NCI-H2107 treated with DMSO at 0.1 percent for 48 hours (cell line): ENCODE measurements at regions not wholly inside any gene's neighbourhood (a gene's known extent, or its start where the extent isn't known, plus 50 kb on each side); places are given as distances from the start of the nearest gene placed in this dataset.
A peak's percentile ranks its signal among the peaks of the same experiment; 100 is the strongest.
"Not testable (repeated sequence)": the region's sequence is repeated elsewhere in the genome, so short reads cannot be mapped to it uniquely, and the experiment has no call there.

Experiments
- DNase-seq: peaks from one replicate; lab custom pipeline; 2025; ENCODE audit not compliant: unreplicated experiment; lab: John Stamatoyannopoulos, UW

DNA sequence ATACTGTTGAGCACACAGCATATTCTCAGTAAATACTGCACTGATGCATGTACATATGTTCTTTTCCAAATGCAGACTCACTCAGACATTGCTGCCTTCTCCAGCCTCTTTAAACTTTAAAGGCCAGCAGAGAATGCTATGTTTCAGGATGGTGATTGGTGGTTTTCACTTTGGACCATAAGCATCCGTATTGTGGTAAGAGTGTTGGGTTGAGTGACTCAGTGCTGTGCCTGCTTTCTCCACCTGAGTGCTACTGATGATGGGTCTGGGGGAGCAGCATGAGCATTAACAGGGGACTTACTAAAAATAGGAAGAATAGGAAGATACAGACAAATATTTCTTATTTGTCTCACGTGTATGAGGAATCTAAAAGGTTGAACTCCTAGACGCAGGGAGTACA, 56.3 kb upstream of the ZNF92 start:
- no peak for DNase-seq

DNA sequence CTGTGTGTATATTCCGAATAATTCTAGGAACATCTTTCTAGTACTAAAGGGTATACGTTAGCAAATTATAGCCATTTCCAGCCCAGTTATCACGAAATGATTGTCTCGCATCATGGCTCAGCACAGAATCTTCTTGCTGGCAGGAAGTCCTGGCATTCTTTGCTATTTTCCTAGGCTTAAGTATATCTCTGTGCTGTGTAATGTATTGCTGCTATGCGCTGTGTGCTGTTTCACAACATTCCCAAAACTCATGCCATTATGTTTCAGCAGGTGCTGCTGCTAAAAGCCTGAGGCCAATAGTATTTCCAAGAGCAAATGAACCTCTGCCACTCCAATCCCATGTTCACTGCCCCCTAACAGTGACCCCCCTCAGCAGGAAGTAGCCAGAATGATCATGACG, 62.9 kb upstream of the ZNF92 start:
- no peak for DNase-seq

DNA sequence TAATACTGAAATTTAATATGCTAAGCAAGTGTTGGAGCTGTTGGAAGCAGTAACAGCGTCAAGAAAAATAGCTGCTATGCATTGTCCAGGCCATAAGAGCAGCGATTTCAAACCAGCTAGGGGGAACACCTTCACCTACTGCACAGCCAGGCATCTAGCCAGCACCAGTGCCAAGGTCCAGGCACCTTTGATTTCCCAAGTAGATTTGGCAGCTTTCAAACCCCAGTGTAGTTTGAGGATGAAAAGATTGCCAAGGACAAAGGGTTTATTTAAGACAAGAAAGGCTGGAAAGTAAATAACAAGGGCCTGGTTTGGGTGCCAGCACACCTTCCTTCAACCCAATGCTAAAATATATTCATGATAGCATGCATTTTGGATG, 65.4 kb upstream of the ZNF92 start:
- DNase-seq, result no peak

DNA sequence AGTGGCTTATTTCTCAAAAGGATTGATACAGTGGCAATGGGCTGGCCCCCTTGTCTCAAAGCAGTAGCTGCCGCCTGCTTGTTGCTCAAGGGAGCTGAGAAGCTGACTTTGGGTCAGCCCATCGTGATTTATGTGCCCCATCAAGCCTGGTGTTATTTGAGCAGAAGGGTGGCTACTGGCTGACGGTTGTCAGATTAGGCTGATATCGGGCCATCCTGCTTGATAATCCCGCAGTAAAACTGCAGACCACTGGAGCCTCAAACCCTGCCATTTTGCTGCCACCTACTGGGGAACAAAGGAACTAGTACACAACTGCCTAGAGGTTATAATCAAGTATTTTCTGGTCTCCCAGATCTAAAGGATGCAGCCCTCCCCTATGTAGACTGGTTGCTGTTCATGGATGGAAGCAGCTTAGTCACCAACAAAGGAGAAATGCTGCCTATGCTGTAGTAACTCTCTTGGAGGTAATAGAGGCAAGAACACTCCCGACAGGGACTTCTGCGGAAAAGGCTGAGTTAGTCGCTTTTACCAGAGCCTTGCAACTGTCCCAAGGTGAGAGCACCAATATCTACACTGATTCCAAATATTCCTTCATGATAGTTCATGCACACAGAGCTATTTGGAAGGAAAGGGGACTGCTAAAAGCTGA, 65.9 kb upstream of the ZNF92 start:
- peak; percentile 76 for DNase-seq

DNA sequence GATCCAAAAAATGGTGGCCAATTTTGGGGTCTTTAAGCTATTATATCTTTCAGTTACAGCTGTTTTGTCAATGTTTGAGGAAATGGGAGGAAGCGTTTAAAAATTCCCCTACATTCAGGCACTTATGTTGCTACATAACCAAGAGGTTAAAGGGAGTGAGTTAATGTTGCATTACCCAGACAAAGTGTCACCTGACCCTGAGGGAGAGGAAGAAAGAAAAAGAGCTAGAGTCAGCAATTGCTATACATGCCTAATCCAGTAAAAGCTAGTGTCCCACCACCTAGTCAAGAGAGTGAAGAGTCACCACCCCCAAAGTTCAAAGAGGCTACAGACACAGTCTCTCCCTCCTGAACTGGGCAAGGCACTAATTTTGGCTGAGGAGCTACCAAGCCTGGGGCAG, 69.5 kb upstream of the ZNF92 start:
- no peak for DNase-seq

DNA sequence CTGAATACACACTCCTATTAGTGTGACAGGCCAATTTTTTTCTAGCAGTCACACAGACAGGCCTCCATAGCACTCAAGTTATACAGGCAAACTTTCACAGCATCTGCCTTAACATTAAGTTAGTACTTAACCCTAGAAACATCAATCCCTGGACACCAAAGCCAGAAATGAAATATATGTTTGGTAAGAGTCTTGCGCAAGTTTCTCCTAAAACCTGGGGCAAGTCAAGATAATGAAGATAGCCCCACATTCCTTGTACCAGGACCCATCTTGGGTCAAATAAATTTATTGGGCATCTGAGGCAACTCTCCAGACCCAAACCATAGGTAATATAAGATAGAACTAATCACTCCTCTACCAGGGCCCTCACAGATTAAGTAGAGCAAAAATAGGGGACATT, 70.8 kb upstream of the ZNF92 start:
- no peak for DNase-seq

DNA sequence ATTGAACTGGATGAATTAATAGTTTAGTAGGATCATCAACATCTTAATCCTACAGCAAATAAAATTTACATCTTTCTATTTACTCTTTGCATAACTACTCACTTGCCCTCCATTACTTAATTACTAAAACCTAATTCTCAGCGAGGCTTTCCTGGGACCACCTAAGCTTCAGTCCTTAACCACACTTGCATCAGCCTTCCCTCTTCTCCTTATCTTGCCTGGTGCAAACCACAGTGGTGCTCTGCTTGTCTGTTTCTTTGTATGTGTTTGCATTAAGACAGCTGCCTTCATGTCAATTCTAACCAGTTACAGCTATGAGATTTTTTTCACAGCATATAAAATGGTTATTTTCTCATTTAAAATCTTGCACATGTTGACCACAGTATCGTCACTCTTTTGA, 72.6 kb upstream of the ZNF92 start:
- DNase-seq, result no peak

DNA sequence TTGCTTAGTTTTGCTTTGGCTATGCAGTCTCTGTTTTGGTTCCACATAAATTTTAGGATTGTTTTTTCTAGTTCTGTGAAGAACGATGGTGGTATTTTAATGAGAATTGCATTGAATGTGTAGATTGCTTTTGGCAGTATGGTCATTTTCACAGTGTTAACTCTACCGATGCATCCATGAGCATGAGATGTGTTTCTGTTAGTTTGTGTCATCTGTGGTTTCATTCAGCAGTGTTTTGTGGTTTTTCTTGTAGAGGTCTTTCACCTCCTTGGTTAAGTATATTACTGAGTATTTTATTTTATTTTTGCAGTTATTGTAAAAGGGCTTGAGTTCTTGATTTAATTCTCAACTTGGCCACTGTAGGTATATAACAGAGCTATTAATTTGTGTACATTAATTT, 78.2 kb upstream of the ZNF92 start:
- no peak for DNase-seq

DNA sequence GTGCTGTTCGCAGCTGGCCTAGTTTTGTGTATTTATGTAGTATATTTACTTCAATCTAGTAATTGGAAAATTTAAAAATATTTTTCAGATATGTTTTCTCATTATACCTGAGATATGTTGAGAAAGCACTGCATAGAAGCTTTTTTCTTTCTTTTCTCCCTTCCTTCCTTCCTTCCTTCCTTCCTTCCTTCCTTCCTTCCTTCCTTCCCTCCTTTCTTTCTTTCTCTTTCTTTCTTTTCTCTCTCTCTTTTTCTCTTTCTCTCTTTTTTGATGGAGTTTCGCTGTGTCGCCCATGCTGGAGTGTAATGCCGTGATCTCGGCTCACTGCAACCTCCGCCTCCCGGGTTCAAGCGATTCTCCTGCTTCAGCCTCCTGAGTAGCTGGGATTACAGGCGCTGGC, 83.3 kb upstream of the ZNF92 start:
- DNase-seq, result not testable (repeated sequence)

DNA sequence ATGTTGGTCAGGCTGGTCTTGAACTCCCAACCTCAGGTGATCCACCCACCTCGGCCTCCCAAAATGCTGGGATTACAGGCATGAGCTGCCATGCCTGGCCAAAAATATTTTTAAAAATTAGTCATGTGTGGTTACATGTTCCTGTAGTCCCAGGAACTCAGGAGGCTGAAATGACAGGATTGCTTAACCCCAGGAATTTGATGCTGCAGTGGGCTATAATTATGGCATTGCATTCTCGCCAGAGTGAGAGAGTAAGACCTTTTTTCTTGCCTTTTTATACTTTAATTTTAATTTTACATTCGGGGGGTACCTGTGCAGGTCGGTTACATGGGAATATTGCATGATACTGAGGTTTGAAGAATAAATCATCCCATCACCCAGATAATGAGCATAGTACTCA, 86.6 kb upstream of the ZNF92 start:
- DNase-seq, result no peak

DNA sequence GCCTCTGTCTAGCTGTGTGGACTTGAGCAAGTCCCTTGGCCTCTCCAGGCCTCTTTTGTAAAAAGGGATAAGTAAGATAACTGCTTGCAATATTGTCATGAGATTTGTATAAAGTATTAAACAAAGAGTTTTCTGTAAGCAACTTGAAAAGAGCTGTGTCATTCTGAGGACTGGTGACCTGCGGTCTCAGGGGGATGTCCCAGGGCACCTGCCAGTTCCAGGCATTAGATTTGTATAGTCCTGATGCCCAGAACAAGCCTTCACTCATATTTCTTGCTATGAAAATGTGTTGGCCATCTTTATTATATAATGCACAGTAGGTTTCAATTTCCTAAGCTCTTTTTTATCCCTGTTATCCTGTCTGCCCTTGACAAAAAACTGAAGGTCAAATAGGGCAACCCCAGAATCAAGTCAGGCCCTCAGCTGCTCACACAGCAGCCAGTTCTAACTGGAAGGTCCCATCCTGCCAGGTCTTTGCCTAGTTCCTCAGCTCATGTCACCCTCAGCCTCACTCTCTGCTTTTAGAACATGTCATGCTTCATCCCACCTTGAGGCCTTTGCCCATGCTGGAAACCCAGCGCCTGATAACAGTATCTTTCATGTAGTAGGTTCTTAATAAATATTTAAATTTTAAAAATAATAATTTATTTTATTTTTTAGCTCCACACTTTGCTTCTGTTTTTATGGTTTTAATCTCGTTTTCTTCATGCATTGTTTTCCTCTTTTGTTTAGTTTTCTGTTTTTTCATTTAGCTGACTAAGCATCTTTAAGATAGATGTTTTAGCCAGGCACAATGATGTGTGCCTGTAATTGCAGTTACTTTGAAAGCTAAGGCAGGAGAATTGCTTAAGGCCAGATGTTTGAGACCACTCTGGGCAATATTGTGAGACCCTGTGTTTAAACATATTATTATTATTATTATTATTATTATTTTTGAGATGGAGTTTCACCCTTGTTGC, 87.5 kb upstream of the ZNF92 start:
- DNase-seq, result no peak

DNA sequence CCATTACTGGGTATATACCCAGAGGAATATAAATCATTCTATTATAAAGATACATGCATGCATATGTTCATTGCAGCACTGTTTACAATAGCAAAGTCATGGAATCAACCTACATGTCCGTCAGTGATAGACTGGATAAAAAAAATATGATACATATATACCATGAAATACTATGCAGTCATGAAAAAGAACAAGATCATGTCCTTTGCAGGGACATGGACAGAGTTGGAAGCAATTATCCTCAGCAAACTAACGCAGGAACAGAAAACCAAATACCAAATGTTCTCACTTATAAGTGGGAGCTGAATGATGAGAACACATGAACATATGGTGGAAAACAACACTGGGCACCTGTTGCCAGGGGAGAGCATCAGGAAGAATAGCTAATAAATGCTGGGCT, 88.4 kb upstream of the ZNF92 start:
- DNase-seq, result not testable (repeated sequence)

DNA sequence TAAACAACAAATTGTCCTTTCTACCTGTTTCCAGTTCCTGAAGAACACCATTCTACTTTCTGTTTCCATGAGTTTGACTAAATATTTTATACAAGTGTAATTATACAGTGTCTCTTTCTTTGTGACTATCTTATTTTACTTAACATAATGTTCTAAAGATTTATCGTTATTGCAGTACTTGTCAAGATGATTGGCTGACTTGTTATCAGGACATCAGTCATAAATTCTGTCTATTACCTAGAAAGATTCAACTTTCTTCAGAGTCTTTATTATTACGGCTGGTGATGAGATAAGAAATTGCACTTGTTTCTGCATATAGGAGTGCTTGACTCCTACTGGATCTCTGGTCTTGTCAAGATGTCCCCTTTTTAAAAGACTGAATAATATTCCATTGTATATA, 93.9 kb upstream of the ZNF92 start:
- DNase-seq, result no peak

DNA sequence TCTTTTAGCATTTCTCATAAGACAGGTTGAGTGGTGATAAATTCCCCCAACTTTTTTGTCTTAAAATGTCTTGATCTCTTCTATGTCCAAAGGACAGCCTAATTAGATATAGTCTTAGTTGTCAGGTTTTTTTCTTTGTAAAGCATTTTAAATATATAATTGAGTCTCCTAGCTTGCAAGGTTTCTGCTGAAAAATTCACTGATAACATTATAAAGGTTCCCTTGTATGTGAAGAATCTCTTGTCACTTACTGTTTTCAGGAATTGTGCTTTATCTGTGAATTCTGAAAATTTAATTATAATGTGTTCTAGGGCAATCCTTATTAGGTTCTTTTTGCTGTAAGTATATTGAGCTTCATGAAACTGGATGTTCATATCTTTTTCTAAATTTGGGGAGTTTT, 96.8 kb upstream of the ZNF92 start:
- DNase-seq, result no peak

DNA sequence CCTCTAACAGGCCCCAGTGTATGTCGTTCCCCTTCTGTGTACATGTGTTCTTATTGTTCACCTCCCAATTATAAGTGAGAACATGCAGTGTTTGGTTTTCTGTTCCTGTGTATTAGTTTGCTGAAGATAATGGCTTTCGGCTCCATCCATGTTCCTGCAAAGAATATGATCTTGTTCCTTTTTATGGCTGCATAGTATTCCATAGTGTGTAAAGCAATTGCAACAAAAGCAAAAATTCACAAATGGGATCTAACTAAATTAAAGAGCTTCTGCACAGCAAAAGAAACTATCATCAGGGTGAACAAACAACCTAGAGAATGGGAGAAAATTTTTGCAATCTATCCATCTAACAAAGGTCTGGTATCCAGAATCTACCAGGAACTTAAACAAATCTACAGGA, 102.2 kb upstream of the ZNF92 start:
- not testable (repeated sequence) for DNase-seq

DNA sequence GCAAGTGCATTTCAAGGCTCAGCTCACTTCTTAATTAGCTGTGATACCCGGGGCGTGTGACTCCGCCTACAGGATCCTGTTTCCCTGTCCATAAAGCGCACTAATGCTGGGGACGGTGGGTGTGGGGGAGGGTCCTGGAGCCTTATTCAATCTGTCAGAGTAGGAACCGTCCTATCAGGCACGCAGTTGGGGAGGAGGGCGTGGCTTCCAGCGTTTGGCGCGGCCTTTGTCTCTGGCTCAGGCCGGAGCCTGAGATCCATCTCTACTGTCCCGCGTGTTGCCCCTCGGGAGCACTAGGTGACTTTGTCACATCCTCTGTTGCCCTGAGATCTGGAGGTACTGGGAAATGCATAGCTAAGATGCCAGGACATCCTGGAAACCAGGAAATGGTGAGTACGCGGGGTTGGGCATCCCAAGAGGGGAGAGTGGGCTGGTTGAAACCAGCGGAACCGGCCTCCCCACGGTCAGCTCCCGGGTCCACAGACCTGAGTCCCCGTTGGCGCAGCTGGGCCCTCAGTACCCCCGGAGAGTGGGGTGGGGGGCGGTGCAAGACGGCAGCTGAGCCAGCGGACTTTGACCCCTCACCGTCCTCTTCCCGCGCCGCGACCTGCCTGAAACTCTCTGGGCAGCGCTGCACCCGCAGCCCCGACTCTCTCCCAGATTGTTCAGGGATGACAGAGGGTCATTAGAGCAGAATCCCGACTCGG, 104.4 kb upstream of the ZNF92 start:
- peak; percentile 82 for DNase-seq

DNA sequence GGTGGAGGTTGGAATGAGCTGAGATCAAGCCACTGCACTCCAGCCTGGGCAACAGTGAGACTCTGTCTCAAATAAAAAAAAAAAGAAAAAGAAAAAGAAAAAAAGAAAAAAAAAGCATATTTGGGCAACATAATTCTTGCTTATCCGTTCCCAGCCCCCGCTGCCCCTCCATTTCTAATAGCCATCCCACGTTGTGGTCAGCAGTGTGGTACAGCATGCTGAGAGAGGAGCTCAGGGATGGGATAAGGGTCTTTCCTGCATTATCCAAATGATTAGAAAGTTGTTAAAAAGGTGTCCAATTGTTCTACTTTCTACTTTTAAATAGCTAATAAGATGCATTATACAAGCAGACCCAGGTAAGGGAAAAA, 104.9 kb upstream of the ZNF92 start:
- DNase-seq, result no peak

DNA sequence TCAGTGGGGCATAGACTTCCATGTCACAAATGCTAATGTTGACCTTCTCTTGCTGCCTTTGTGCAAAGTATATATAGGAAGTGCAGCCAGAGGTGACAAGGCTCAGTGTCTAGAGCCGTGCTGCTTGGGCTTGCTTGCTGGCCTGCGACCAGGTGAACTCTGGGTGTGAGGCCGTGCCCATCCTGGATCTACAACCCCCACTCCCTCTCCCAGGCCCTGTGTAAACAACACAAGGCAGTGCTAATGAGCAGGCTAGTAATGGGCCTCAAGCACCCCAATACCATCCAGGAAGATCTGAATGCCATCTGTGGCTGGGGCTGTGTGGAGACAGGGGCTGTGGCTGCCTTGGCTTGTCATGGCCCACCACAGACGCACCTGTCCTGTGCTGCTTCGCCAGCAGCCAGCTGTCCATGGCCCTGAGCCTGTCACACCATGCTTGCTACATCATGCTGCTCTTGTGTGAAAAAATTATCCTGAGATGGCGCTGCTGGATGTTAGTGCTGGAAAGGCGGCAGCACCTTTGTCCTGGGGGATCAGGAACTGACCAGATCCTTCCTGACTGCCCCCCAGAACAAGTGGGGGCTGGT, 107.6 kb upstream of the ZNF92 start:
- no peak for DNase-seq

DNA sequence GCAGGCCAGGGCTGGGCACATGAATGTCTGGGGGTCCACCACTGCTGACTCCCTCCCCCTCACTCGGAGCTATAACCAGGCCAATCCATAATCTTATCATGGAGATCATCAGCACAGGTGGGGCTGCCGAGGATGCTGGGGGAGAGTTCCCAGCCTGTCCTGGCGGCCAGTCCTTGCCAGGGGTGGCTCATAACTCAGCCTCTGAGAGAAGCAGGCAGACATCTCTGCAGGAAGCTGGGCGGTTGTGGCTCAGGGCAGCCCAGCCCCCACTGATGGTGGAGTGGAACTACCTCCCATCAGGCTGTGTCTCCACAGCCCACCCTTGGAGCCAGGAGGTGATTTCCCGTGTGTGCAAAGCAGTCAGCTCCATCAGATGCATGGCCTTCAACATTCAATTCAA, 109.4 kb upstream of the ZNF92 start:
- no peak for DNase-seq

DNA sequence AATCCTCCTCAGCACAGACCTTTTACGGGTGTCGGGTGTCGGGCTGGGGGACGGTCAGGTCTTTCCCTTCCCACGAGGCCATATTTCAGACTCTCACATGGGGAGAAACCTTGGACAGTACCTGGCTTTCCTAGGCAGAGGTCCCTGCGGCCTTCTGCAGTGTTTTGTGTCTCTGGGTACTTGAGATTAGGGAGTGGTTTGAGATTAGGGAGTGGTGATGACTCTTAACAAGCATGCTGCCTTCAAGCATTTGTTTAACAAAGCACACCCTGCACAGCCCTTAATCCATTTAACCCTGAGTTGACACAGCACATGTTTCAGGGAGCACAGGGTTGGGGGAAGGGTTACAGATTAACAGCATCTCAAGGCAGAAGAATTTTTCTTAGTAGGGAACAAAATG, 113.0 kb upstream of the ZNF92 start:
- not testable (repeated sequence) for DNase-seq

DNA sequence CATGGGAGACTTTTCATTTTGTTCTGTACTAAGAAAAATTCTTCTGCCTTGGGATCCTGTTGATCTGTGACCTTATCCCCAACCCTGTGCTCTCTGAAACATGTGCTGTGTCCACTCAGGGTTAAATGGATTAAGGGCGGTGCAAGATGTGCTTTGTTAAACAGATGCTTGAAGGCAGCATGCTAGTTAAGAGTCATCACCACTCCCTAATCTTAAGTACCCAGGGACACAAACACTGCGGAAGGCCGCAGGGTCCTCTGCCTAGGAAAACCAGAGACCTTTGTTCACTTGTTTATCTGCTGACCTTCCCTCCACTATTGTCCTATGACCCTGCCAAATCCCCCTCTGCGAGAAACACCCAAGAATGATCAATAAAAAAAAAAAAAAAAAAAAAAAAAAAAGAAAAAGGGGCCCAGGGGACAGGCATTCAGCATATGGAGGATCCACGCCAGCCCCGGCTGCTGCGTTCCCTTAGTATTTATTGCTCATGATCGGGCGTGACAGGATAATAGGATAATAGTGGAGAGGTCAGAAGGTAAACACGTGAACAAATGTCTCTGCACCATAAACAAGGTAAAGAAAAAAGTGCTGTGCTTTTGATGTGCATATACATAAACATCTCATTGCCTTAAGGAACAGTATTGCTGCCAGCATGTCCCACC, 113.7 kb upstream of the ZNF92 start:
- DNase-seq, result not testable (repeated sequence)
